ENCODE measurements at regions not wholly inside any gene's neighbourhood (a gene's known extent, or its start where the extent isn't known, plus 50 kb on each side); places are given as distances from the start of the nearest gene placed in this dataset.

- TF ChIP-seq, protein P1, sequence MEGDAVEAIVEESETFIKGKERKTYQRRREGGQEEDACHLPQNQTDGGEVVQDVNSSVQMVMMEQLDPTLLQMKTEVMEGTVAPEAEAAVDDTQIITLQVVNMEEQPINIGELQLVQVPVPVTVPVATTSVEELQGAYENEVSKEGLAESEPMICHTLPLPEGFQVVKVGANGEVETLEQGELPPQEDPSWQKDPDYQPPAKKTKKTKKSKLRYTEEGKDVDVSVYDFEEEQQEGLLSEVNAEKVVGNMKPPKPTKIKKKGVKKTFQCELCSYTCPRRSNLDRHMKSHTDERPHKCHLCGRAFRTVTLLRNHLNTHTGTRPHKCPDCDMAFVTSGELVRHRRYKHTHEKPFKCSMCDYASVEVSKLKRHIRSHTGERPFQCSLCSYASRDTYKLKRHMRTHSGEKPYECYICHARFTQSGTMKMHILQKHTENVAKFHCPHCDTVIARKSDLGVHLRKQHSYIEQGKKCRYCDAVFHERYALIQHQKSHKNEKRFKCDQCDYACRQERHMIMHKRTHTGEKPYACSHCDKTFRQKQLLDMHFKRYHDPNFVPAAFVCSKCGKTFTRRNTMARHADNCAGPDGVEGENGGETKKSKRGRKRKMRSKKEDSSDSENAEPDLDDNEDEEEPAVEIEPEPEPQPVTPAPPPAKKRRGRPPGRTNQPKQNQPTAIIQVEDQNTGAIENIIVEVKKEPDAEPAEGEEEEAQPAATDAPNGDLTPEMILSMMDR (IDR thresholded peaks at IDR 0.05) = no peak
- Histone ChIP-seq H3K4me1 (no peaks in the 10 kb centered on the region), H3K36me3 (no peaks in the 10 kb centered on the region), H3K9me3 (no peaks in the 10 kb centered on the region), H3K27me3 (no peaks in the 10 kb centered on the region), H3K27ac (no peak overlapping the region), H3K4me3 (no peak overlapping the region)
- no peak for ATAC-seq
- intact Hi-C loops (cut with DNase I) = no loop called here
- no peak for FAIRE-seq
- DNase-seq = no peak
Observed at GRCh38 chr12:83199069-83199468, 512.4 kb downstream of the TMTC2 start.

DNA sequence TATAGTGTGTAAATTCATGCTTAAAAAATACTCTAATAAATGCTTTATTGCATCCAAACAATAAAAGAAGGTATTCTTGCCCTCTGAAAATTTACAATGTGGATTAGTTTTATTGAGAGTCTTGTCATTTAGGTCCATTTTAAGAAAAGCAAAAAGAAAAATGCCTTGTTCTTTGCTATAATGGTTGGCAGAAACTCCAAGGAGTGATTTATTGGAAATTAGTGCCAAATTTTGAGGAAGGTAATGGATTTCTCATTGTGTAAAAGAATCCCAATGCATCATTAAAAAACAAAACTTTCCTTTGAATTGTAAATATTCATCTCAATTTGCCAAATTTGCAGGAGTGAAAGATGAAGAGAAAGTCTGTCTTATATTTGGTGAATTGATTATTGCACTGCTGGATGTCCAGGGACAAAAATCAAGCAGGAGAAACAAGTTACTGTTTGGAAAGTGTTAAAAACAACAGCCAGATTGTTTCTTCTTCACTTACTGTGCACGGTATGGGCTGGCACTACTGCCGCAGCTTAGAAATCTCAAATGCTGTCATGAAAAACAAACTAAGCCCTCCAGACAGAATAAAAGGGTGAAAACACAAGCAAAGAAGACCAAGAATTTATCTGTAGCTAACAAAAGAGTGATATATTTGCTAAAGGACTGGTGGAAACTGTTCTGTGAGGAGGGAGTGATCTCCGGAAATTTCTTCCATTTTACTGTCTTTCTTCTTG lies 511.7 kb downstream of the TMTC2 start:
- ATAC-seq (no peak), FAIRE-seq (no peak), DNase-seq (no peak)
- TF ChIP-seq, protein P1 (IDR thresholded peaks at IDR 0.05) = no peak
- no peaks in the 10 kb centered on the region for H3K9me3 ChIP-seq
- intact Hi-C loops (cut with DNase I) = no loop called here
- no peak overlapping the region for H3K27ac ChIP-seq
- H3K4me1 ChIP-seq = no peaks in the 10 kb centered on the region
- WGBS, 2 donors = 16 to 17% methylated on average over 3 of the region's 3 CpGs
- no peak overlapping the region for H3K4me3 ChIP-seq
- no peaks in the 10 kb centered on the region for H3K36me3 ChIP-seq
- no peaks in the 10 kb centered on the region for H3K27me3 ChIP-seq

GRCh38 chr12:83197483-83197914 lies 510.8 kb downstream of the TMTC2 start:
- DNase-seq (no peak), FAIRE-seq (no peak), ATAC-seq (no peak)
- TF ChIP-seq, protein P1 (IDR thresholded peaks at IDR 0.05) = no peak
- Histone ChIP-seq H3K36me3 (no peaks in the 10 kb centered on the region), H3K4me3 (no peak overlapping the region), H3K27ac (no peak overlapping the region), H3K9me3 (no peaks in the 10 kb centered on the region), H3K4me1 (no peaks in the 10 kb centered on the region), H3K27me3 (no peaks in the 10 kb centered on the region)
- WGBS, 2 donors = 52 to 63% methylated on average over 4 of the region's 4 CpGs
- intact Hi-C loops (cut with DNase I) = no loop called here

DNA sequence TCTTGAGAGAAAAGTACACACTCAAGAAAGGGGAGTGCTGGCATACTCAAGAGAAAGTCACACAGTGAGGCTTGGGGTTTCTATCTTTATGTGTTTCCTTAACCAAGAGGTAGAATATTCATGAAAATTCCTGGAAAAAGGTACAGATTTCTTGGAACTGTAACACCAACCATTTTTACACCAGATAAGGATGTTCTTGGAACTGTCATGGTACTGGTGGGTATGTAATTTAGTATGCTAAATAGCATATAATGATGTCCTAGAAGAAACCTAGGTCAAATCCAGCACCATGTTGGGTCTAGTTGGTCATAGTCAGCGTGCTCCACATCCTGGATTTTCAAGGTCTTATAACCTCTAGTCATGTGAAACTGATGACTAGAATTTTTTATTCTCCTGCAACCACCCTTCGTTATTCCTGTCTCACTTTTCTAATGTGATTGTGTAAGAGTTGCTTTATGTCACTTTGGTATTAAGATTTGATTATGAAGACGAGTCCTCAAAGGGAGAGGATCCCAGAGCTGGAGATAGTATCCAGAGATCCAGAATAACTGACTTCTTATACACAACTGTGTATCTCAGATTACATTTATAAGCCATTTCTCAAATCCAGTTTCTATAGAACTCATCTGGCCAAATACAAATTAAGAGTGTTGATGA lies 510.1 kb downstream of the TMTC2 start:
- intact Hi-C loops (cut with DNase I) = no loop called here
- Histone ChIP-seq H3K9me3 (no peaks in the 10 kb centered on the region), H3K4me3 (no peak overlapping the region), H3K36me3 (no peaks in the 10 kb centered on the region), H3K27me3 (no peaks in the 10 kb centered on the region), H3K4me1 (no peaks in the 10 kb centered on the region), H3K27ac (no peak overlapping the region)
- DNase-seq (no peak), FAIRE-seq (no peak), ATAC-seq (no peak)
- TF ChIP-seq, protein P1 (IDR thresholded peaks at IDR 0.05) = no peak
- WGBS, 2 donors = 80 to 93% methylated on average over 3 of the region's 3 CpGs

Data from pancreas (tissue), 10 donors.